SK-N-MC (cell line): ENCODE measurements at regions not wholly inside any gene's neighbourhood (a gene's known extent, or its start where the extent isn't known, plus 50 kb on each side); places are given as distances from the start of the nearest gene placed in this dataset.

Experiments
- EZH2 ChIP-seq: fragments of 200-600 bp; sonication (generic); IDR thresholded peaks from one replicate; pipeline ENCODE4 v1.6.1; 2017; ENCODE audit warnings: antibody characterized with exemption
- POLR2AphosphoS5 ChIP-seq: IDR thresholded peaks from 2 replicates; pipeline ENCODE4 v1.6.1; 2012; ENCODE audit warnings: mild to moderate bottlenecking, low read depth, low read length, borderline replicate concordance

DNA sequence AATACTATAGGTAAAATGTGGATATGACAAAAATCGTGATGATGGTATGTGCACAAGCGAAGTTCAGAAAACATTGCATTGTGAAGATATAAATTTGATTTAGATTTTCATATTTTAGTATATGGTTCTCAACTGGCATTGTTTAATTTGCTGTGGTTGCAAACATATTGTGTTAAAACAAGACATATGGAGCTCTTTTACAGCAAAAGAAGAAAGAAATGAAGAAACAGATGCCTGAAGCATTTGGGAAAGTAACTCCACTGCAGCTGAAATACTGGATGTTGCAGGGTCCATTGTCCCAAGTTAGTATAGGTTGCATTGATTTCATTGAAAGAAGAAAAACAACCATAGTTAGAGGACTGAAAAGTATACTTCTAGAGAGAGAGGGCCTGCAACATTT is 185.8 kb upstream of the SSTR1 start:
- no peak for TF ChIP-seq POLR2AphosphoS5
- TF ChIP-seq EZH2, result no peak
